AG04449 (cell line): ENCODE measurements at regions not wholly inside any gene's neighbourhood (a gene's known extent, or its start where the extent isn't known, plus 50 kb on each side); places are given as distances from the start of the nearest gene placed in this dataset.

ENCODE experiments used
- CTCF ChIA-PET: fragments of 350-600 bp; formaldehyde crosslinking; extraction: SDS; loops from one replicate; lab custom pipeline; 2021; ENCODE audit warnings: antibody characterized with exemption; lab: Yijun Ruan, JAX
- POLR2A ChIA-PET: fragments of 400-600, 350-600 bp; formaldehyde crosslinking; extraction: SDS; loops from one replicate; lab custom pipeline; 2020; ENCODE audit warnings: antibody characterized with exemption, inconsistent platforms; lab: Yijun Ruan, JAX
- DNase-seq: peaks from one replicate; pipeline ENCODE4 v3.0.0-alpha.2; 2010; ENCODE audit warnings: low read depth, low spot score
- H3K4me3 ChIP-seq: 2 replicates; pipeline ENCODE4 v1.5.1; 2011; ENCODE audit warnings: low read depth, mild to moderate bottlenecking, control low read depth, low read length
- CTCF ChIP-seq: IDR thresholded peaks from one replicate; pipeline ENCODE4 v1.5.1; 2011; ENCODE audit warnings: mild to moderate bottlenecking, moderate library complexity, low read length, control low read depth, inconsistent platforms; ENCODE audit not compliant: insufficient read depth; ENCODE audit errors: missing control alignments

DNA sequence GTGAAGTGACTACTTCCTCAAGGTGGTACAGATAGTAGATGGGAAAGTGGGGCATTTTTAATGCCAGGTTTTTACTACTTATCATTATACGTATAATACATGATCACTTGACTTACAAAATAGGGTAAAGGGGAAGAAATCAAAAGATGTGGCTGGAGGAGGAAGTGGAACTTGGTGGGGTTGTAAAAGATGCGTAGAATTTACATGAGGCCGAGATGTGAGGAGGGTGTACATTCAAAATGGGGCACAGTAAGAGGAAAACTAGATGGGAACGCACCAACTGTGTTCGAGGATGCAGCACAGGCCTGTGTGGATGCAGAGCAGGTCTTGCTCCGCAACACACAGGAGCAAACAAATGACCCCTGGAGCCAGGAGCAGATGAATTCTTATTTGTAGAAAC lies 403.3 kb downstream of the TXNL1 start:
- TF ChIP-seq CTCF, result no peak
- no peak for DNase-seq
- CTCF ChIA-PET, result no interaction called here
- H3K4me3 ChIP-seq, result no peak overlapping the region
- POLR2A ChIA-PET, result no interaction called here

DNA sequence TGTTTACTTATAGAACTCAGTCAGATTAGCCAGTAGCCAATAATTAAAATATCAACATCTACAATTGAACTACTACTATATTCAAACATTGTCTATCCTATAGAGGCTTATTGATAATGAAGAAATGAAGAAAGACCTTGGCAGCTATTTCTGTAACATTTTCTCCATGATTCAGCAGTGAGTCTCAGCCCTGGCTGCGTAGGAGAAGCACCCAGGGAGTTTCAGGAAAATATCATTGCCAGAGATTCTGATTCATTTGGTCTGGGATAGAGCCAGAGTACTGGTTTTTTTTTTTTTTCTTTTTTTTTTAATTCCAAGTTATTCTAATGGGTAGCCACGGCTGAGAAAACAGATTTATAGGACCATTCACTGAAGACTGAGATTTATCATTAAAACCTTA lies 404.8 kb downstream of the TXNL1 start:
- peak; percentile 45 for DNase-seq
- no peak overlapping the region for H3K4me3 ChIP-seq
- no peak for TF ChIP-seq CTCF
- ChIA-PET POLR2A (no interaction called here), CTCF (interaction anchor here (0.7 kb wide), 1 partner anchor 33 kb away, joined by 3 read pairs; no protein-coding TSS in a partner anchor)

GRCh38 chr18:56226025-56226424 lies 412.4 kb downstream of the TXNL1 start:
- ChIA-PET POLR2A (no interaction called here), CTCF (no interaction called here)
- no peak for TF ChIP-seq CTCF
- no peak for DNase-seq
- H3K4me3 ChIP-seq, result no peak overlapping the region

- TF ChIP-seq CTCF, result no peak
- H3K4me3 ChIP-seq, result no peak overlapping the region
- no peak for DNase-seq
- ChIA-PET POLR2A (no interaction called here), CTCF (interaction anchor here (0.8 kb wide), 1 partner anchor 70 kb away, joined by 3 read pairs; no protein-coding TSS in a partner anchor)
These were observed 413.5 kb downstream of the TXNL1 start for GRCh38 chr18:56224669-56225561.

DNA sequence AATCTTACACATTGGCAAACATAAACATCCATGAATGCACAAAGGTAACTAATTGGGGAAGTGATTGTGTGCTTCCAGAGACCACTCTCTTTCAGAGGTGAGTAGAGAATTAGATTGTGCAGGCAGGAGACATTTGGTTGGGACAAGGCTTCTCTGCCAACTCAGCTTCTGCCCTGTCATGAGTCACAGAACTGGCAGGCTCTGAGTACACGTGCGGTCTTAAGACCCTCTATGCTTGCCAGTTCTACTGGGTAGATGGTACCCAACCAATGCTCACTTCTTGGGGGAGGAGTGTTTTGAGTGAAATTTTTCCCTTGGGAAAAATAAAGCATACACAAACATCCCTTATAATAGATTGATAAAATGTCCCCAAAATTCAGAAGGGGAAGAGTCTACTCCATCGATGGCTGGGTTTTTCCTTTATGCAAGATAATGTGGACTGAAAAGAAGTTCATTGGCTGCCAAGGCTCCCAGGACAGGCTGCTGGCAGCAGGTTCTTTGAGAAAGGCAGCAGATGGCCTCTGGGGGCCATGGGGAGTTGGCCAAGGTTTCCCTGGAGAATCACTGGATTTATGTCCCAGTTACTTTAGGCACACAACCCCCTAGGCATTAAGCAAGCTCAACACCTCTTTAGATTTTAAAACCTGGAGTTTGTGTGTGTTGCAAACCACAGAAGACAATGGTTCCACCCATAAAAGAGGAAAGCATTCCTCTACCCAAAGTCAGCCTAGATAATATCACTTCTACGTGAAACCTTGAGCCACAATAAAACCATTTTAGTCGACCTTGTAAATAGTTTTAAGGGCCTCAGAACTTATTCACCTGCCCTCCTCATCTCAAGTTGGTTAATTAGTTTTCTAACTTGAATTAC lies 417.0 kb downstream of the TXNL1 start:
- ChIA-PET POLR2A (no interaction called here), CTCF (no interaction called here)
- DNase-seq, result no peak
- TF ChIP-seq CTCF, result no peak
- H3K4me3 ChIP-seq, result no peak overlapping the region

- ChIA-PET CTCF (no interaction called here), POLR2A (no interaction called here)
- no peak for TF ChIP-seq CTCF
- peak; percentile 40 for DNase-seq
- no peak overlapping the region for H3K4me3 ChIP-seq
These were observed 421.0 kb downstream of the TXNL1 start for GRCh38 chr18:56217406-56217805.
